H1 (cell line): ENCODE measurements at regions not wholly inside any gene's neighbourhood (a gene's known extent, or its start where the extent isn't known, plus 50 kb on each side); places are given as distances from the start of the nearest gene placed in this dataset.

Experiments used
- CTCF ChIA-PET: fragments of 300-600 bp; sonication (Branson Sonifier 250); formaldehyde crosslinking; loops from one replicate; lab custom pipeline; 2021; ENCODE audit not compliant: partially characterized antibody; lab: Charles Lee
- POLR2A ChIA-PET: fragments of 300-600 bp; sonication (Branson Sonifier 250); formaldehyde crosslinking; loops from one replicate; lab custom pipeline; 2021; ENCODE audit warnings: inconsistent platforms; ENCODE audit not compliant: partially characterized antibody; lab: Charles Lee
- DNase-seq, 2 experiments: peaks; one replicate each; pipeline versions ENCODE4 v3.0.0 to v3.0.0-alpha.2; 2010 to 2022; ENCODE audit warnings: low spot score in 2 of 2, low read depth in 1 of 2, mixed read lengths in 1 of 2
- FAIRE-seq: peaks from 2 replicates; lab custom pipeline; 2011; peaks lifted over from hg19 to GRCh38; lab: Jason Lieb, UNC
- H2AFZ ChIP-seq: 2 replicates; pipeline ENCODE4 v1.8.1; 2012; ENCODE audit warnings: low read length, inconsistent platforms
- H2AK5ac ChIP-seq: 2 replicates; pipeline ENCODE4 v1.6.1; 2013; ENCODE audit warnings: low read depth, low read length
- H2BK120ac ChIP-seq: replicated peaks from 2 replicates; pipeline ENCODE3; 2013; ENCODE audit warnings: low read depth, low read length, inconsistent platforms
- H2BK12ac ChIP-seq: 2 replicates; pipeline ENCODE4 v1.6.1; 2013; ENCODE audit warnings: low read depth, low read length
- H2BK15ac ChIP-seq: 2 replicates; pipeline ENCODE4 v1.6.1; 2013; ENCODE audit warnings: low read length
- H2BK20ac ChIP-seq: 2 replicates; pipeline ENCODE4 v1.6.1; 2013; ENCODE audit warnings: low read length
- H2BK5ac ChIP-seq: 2 replicates; pipeline ENCODE4 v1.6.1; 2013; ENCODE audit warnings: low read depth, low read length
- H3K14ac ChIP-seq: 2 replicates; pipeline ENCODE4 v1.6.1; 2013; ENCODE audit warnings: inconsistent platforms; ENCODE audit not compliant: insufficient read length
- H3K18ac ChIP-seq: 2 replicates; pipeline ENCODE4 v1.6.1; 2013; ENCODE audit warnings: low read length; ENCODE audit errors: extremely low read depth
- H3K23ac ChIP-seq: 2 replicates; pipeline ENCODE4 v1.6.1; 2013; ENCODE audit warnings: inconsistent platforms; ENCODE audit not compliant: insufficient read length
- H3K23me2 ChIP-seq: 2 replicates; pipeline ENCODE4 v1.6.1; 2013; ENCODE audit warnings: low read depth, low read length
- H3K27ac ChIP-seq: 2 replicates; pipeline ENCODE4 v1.6.1; 2011; ENCODE audit warnings: low read depth, low read length, inconsistent platforms
- H3K27me3 ChIP-seq, 4 experiments: replicated peaks in 1 of 4; 1 replicate in 1 of 4; 2 replicates in 3 of 4; pipeline versions ENCODE4 v1.6.1 to v1.8.1; 2011 to 2013; ENCODE audit warnings: low read length in 3 of 4, mild to moderate bottlenecking in 3 of 4, inconsistent platforms in 2 of 4, mixed read lengths in 2 of 4, moderate library complexity in 1 of 4; ENCODE audit not compliant: control insufficient read depth in 3 of 4, insufficient read depth in 3 of 4; ENCODE audit errors: extremely low read depth in 1 of 4
- H3K36me3 ChIP-seq, 4 experiments: 2 replicates each; pipeline versions ENCODE4 v1.6.1 to v1.8.1; 2011 to 2013; ENCODE audit warnings: mild to moderate bottlenecking in 4 of 4, low read length in 3 of 4, moderate library complexity in 2 of 4, control low read depth in 1 of 4, inconsistent platforms in 1 of 4; ENCODE audit not compliant: insufficient read depth in 4 of 4, control insufficient read depth in 2 of 4
- H3K4ac ChIP-seq: replicated peaks from 2 replicates; pipeline ENCODE3; 2013; ENCODE audit warnings: low read length, low read depth, mixed read lengths, inconsistent platforms; ENCODE audit not compliant: insufficient read length
- H3K4me1 ChIP-seq, 4 experiments: replicated peaks in 1 of 4; 1 replicate in 1 of 4; 2 replicates in 3 of 4; pipeline versions ENCODE4 v1.6.1 to v1.8.1; 2011 to 2013; ENCODE audit warnings: low read length in 3 of 4, inconsistent platforms in 2 of 4, mixed read lengths in 1 of 4; ENCODE audit not compliant: insufficient read depth in 4 of 4, control insufficient read depth in 3 of 4
- H3K4me2 ChIP-seq, 2 experiments: 2 replicates each; pipeline versions ENCODE4 v1.6.1 to v1.8.1; 2011 to 2013; ENCODE audit warnings: low read depth in 2 of 2, low read length in 2 of 2, control low read depth in 1 of 2, inconsistent platforms in 1 of 2, mild to moderate bottlenecking in 1 of 2; ENCODE audit not compliant: insufficient read depth in 1 of 2
- H3K4me3 ChIP-seq, 4 experiments: fragments of 200-600, 300-600 bp in 1 of 4; sonication (generic), shearing (Covaris generic), sonication (Bioruptor Twin) in 1 of 4; 2 replicates each; pipeline versions ENCODE4 v1.5.1 to v1.8.1; 2011 to 2016; ENCODE audit warnings: low read length in 4 of 4, low read depth in 3 of 4, control low read depth in 2 of 4, inconsistent platforms in 2 of 4, mild to moderate bottlenecking in 2 of 4, mixed read lengths in 1 of 4, moderate library complexity in 1 of 4; ENCODE audit not compliant: insufficient read depth in 2 of 4; ENCODE audit errors: extremely low read depth in 1 of 4
- H3K56ac ChIP-seq: replicated peaks from 2 replicates; pipeline ENCODE3; 2013; ENCODE audit warnings: low read depth, mild to moderate bottlenecking, mixed read lengths, low read length, inconsistent platforms; ENCODE audit not compliant: insufficient read length
- H3K79me1 ChIP-seq: 2 replicates; pipeline ENCODE4 v1.6.1; 2013; ENCODE audit warnings: low read depth, low read length, control low read depth
- H3K79me2 ChIP-seq, 2 experiments: 2 replicates each; pipeline versions ENCODE4 v1.6.1 to v1.8.1; 2012 to 2013; ENCODE audit warnings: low read length in 2 of 2, mild to moderate bottlenecking in 2 of 2, inconsistent platforms in 1 of 2; ENCODE audit not compliant: insufficient read depth in 2 of 2, control insufficient read depth in 1 of 2
- H3K9ac ChIP-seq, 4 experiments: replicated peaks in 1 of 4; 1 replicate in 1 of 4; 2 replicates in 3 of 4; pipeline versions ENCODE4 v1.6.1 to v1.8.1; 2011 to 2013; ENCODE audit warnings: low read depth in 3 of 4, low read length in 3 of 4, control low read depth in 2 of 4, mild to moderate bottlenecking in 2 of 4, moderate library complexity in 2 of 4, inconsistent platforms in 1 of 4; ENCODE audit errors: extremely low read depth in 1 of 4
- H3K9me3 ChIP-seq, 2 experiments: 2 replicates each; pipeline versions ENCODE4 v1.6.1 to v1.8.1; 2012 to 2013; ENCODE audit warnings: mild to moderate bottlenecking in 2 of 2, moderate library complexity in 2 of 2, control low read depth in 1 of 2, inconsistent platforms in 1 of 2, low read depth in 1 of 2, low read length in 1 of 2, mixed read lengths in 1 of 2; ENCODE audit not compliant: insufficient read depth in 2 of 2
- H4K20me1 ChIP-seq, 2 experiments: replicated peaks in 1 of 2; 2 replicates each; pipeline versions ENCODE3 to v1.8.1; 2011 to 2013; ENCODE audit warnings: inconsistent platforms in 2 of 2, low read length in 2 of 2, mild to moderate bottlenecking in 1 of 2; ENCODE audit not compliant: insufficient read depth in 2 of 2, control insufficient read depth in 1 of 2
- H4K5ac ChIP-seq: 2 replicates; pipeline ENCODE4 v1.6.1; 2013; ENCODE audit warnings: low read length, low read depth, mixed read lengths, inconsistent platforms; ENCODE audit not compliant: insufficient read length
- H4K8ac ChIP-seq: 2 replicates; pipeline ENCODE4 v1.8.0; 2013; ENCODE audit warnings: mild to moderate bottlenecking, moderate library complexity, low read length, inconsistent platforms; ENCODE audit not compliant: insufficient read depth; ENCODE audit errors: extremely low read depth
- H4K91ac ChIP-seq: replicated peaks from 2 replicates; pipeline ENCODE3; 2013; ENCODE audit warnings: low read length, mixed read lengths, inconsistent platforms; ENCODE audit not compliant: insufficient read length
- ASH2L ChIP-seq: fragments of 200-600, 300-600 bp; sonication (generic); IDR thresholded peaks from one replicate; pipeline ENCODE4 v1.7.1; 2017; ENCODE audit warnings: low read length
- CBX5 ChIP-seq: fragments of 300-800, 300-1000 bp; sonication (generic); IDR thresholded peaks from 2 replicates; pipeline ENCODE4 v1.7.1; 2016; ENCODE audit warnings: antibody characterized with exemption, low read length, low read depth
- CHD1 ChIP-seq: IDR thresholded peaks from 2 replicates; pipeline ENCODE4 v1.6.1; 2012; ENCODE audit warnings: low read depth, low read length, improper control_type of control experiment
- JUN ChIP-seq: IDR thresholded peaks from 2 replicates; pipeline ENCODE4 v1.6.1; 2011; ENCODE audit warnings: low read depth, mild to moderate bottlenecking, improper control_type of control experiment, low read length
- JUND ChIP-seq: IDR thresholded peaks from 2 replicates; pipeline ENCODE4 v1.6.1; 2011; ENCODE audit warnings: mild to moderate bottlenecking, improper control_type of control experiment, low read length
- RAD21 ChIP-seq, 2 experiments: IDR thresholded peaks in 1 of 2; conservative IDR thresholded peaks in 1 of 2; 2 replicates each; pipeline ENCODE4 v1.6.1; 2011; ENCODE audit warnings: low read depth in 2 of 2, low read length in 2 of 2, improper control_type of control experiment in 1 of 2, inconsistent platforms in 1 of 2, mild to moderate bottlenecking in 1 of 2, moderate library complexity in 1 of 2
- SP4 ChIP-seq: IDR thresholded peaks from 2 replicates; pipeline ENCODE4 v1.6.1; 2012; ENCODE audit warnings: low read length, inconsistent platforms
- SUZ12 ChIP-seq: fragments of 200-600 bp; sonication (generic); IDR thresholded peaks from 2 replicates; pipeline ENCODE4 v1.6.1; 2012; ENCODE audit warnings: mild to moderate bottlenecking, inconsistent platforms, low read length, moderate library complexity, mixed read lengths
- TEAD4 ChIP-seq: IDR thresholded peaks from 2 replicates; pipeline ENCODE4 v1.6.1; 2012; ENCODE audit warnings: low read depth, low read length, inconsistent platforms, mixed read lengths
- USF2 ChIP-seq: IDR thresholded peaks from 2 replicates; pipeline ENCODE4 v1.6.1; 2011; ENCODE audit warnings: low read length, improper control_type of control experiment
- WGBS, 2 experiments: shearing (Covaris generic) in 1 of 2; methylation state at CpG; one replicate each; pipeline versions ENCODE4 v1.1.6 to v1.1.7; 2013 to 2015; ENCODE audit warnings: low lambda C conversion rate in 2 of 2, mixed read lengths in 2 of 2, inconsistent platforms in 1 of 2, low coverage in 1 of 2, missing lambda C conversion rate in 1 of 2; ENCODE audit not compliant: insufficient replicate concordance in 2 of 2, insufficient coverage in 1 of 2, insufficient read length in 1 of 2; ENCODE audit errors: extremely low coverage in 1 of 2, missing lambda C conversion rate in 1 of 2; 5-methylcytosine and 5-hydroxymethylcytosine counted together

GRCh38 chr2:174666845-174667244, 69.2 kb upstream of the WIPF1 start:
- 83% methylated on average over 5 of the region's 5 CpGs; no CpG with 5 or more reads in 1 of the 2 experiments for WGBS, 2 experiments
- Histone ChIP-seq H2BK5ac (no peak overlapping the region), H3K56ac (no peak overlapping the region), H3K23me2 (no peaks in the 10 kb centered on the region), H2AFZ (no peak overlapping the region), H3K79me1 (0 out of 2 replicates have a peak, but pooled peaks cover 2% of the 10 kb centered on the region), H2BK15ac (no peak overlapping the region)
- no peak for FAIRE-seq
- no peak for TF ChIP-seq ASH2L
- TF ChIP-seq SUZ12 = no peak
- TF ChIP-seq TEAD4 = no peak
- no peak for TF ChIP-seq SP4
- TF ChIP-seq JUN = no peak
- TF ChIP-seq CBX5 = no peak
- no peak for TF ChIP-seq CHD1
- no peak for TF ChIP-seq JUND
- no peak for TF ChIP-seq USF2
- no peak for TF ChIP-seq RAD21 (IDR thresholded peaks at IDR 0.05 in 1 of 2, conservative IDR thresholded peaks at IDR 0.05 in 1 of 2; ENCODE audit: low read depth in 2 of 2, low read length in 2 of 2)
- TF ChIP-seq, all 59 proteins: peak for 0
- Histone ChIP-seq H3K4ac (no peak overlapping the region), H3K23ac (no peak overlapping the region), H3K36me3 (no peaks in the 10 kb centered on the region), H3K9ac (no peak overlapping the region), H4K5ac (no peak overlapping the region), H3K9me3 (peaks cover 0 to 6% of the 10 kb centered on the region in 2 experiments; a peak in 1 of 4 replicates), H2BK120ac (no peak overlapping the region), H2BK12ac (no peak overlapping the region), H3K4me1 (peaks cover 0 to 6% (median 1%) of the 10 kb centered on the region in 4 experiments; a peak in 3 of 7 replicates), H3K18ac (no peak overlapping the region), H3K27ac (no peak overlapping the region), H3K79me2 (no peaks in the 10 kb centered on the region), H3K27me3 (no peaks in the 10 kb centered on the region), H3K4me2 (no peak overlapping the region), H3K14ac (no peak overlapping the region), H4K8ac (no peak overlapping the region), H3K4me3 (no peak overlapping the region), H2AK5ac (no peak overlapping the region), H4K91ac (no peak overlapping the region), H2BK20ac (no peak overlapping the region), H4K20me1 (no peaks in the 10 kb centered on the region)
- ChIA-PET POLR2A (interaction anchor here (1.4 kb wide), 1 partner anchor 15 kb away, joined by 7 read pairs; no protein-coding TSS in a partner anchor), CTCF (interaction anchor here (0.6 to 2.9 kb wide), 16 partner anchors 10 to 263 kb away, joined by 3 to 12 read pairs (median 4); no protein-coding TSS in a partner anchor)
- no peak for DNase-seq
